Gastroesophageal sphincter (tissue), 3 donors: ENCODE measurements at regions not wholly inside any gene's neighbourhood (a gene's known extent, or its start where the extent isn't known, plus 50 kb on each side); places are given as distances from the start of the nearest gene placed in this dataset.

Experiments used
- EP300 ChIP-seq: sonication (generic); formaldehyde crosslinking; IDR thresholded peaks from one replicate; pipeline ENCODE4 v1.6.1; 2017; ENCODE audit warnings: antibody characterized with exemption, mild to moderate bottlenecking
- POLR2AphosphoS5 ChIP-seq: sonication (generic); formaldehyde crosslinking; IDR thresholded peaks from one replicate; pipeline ENCODE4 v1.6.1; 2017; ENCODE audit warnings: antibody characterized with exemption
- TF ChIP-seq, protein P1 (sequence below), 4 experiments: fragments of 200-600 bp in 2 of 4; fragments of 450-650 bp in 2 of 4; sonication (generic) in 1 of 4; IDR thresholded peaks; one replicate each; pipeline ENCODE4 v1.5.1; 2017 to 2019; ENCODE audit warnings: antibody characterized with exemption in 4 of 4, mild to moderate bottlenecking in 2 of 4, moderate library complexity in 2 of 4

DNA sequence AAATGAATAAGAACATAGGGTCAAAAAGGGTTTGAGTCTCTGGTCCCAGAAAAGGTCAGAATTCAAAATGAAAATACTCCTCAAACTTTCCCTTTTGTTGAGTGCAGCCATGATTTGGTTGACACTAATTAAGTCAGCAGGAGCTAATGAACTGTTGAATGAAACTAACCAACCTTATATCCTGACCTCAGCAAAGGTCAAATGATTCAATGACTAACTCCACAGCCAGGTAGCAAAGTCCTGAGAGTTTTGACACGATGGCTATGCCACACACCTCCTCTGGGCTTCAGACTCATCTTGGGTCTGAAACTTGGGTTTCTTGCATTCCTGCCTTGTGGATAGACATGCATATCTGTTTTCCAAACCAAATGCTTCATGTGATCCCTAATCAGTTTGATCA, 172.3 kb downstream of the INO80D start:
- no peak for TF ChIP-seq POLR2AphosphoS5
- TF ChIP-seq, protein P1, sequence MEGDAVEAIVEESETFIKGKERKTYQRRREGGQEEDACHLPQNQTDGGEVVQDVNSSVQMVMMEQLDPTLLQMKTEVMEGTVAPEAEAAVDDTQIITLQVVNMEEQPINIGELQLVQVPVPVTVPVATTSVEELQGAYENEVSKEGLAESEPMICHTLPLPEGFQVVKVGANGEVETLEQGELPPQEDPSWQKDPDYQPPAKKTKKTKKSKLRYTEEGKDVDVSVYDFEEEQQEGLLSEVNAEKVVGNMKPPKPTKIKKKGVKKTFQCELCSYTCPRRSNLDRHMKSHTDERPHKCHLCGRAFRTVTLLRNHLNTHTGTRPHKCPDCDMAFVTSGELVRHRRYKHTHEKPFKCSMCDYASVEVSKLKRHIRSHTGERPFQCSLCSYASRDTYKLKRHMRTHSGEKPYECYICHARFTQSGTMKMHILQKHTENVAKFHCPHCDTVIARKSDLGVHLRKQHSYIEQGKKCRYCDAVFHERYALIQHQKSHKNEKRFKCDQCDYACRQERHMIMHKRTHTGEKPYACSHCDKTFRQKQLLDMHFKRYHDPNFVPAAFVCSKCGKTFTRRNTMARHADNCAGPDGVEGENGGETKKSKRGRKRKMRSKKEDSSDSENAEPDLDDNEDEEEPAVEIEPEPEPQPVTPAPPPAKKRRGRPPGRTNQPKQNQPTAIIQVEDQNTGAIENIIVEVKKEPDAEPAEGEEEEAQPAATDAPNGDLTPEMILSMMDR (IDR thresholded peaks at IDR 0.05), result no peak
- no peak for TF ChIP-seq EP300
